ENCODE measurements at regions not wholly inside any gene's neighbourhood (a gene's known extent, or its start where the extent isn't known, plus 50 kb on each side); places are given as distances from the start of the nearest gene placed in this dataset.

DNA sequence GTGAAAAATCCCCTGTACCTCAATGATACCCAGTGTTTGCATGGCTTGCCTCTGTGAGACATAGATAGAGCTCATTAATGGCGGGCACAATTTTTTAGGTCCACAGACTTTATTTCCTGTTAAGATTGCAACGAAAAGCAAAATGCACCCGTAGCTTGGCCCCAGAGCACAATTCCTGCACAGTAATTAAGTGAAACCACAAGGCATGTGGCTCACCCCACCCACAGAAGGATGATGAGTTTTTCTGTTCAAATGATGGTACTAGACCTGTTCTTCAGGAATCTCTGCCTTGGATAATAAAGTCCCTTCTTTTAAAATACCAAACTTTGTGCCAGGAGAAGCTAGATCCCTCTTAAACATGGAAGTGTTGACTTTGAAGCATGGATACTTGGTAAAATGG is 738.1 kb downstream of the QKI start:
- Histone ChIP-seq H3K9me3 (ENCODE audit: control insufficient read depth, insufficient read depth, low read length) (no peaks in the 10 kb centered on the region), H3K4me1 (ENCODE audit: control insufficient read depth, low read length) (no peaks in the 10 kb centered on the region), H3K27ac (ENCODE audit: low read depth, low read length) (no peak overlapping the region), H3F3A (ENCODE audit: control insufficient read depth, insufficient read depth) (no peaks in the 10 kb centered on the region), H3K79me2 (ENCODE audit: control insufficient read depth, low read length) (no peaks in the 10 kb centered on the region), H4K20me1 (ENCODE audit: control insufficient read depth, insufficient read depth, low read depth, low read length) (no peaks in the 10 kb centered on the region), H3K4me2 (ENCODE audit: low read length) (no peak overlapping the region), H3K27me3 (ENCODE audit: control insufficient read depth, low read length) (no peaks in the 10 kb centered on the region), H3K4me3 (ENCODE audit: low read length) (no peak overlapping the region), H3K36me3 (ENCODE audit: control insufficient read depth, low read length) (no peaks in the 10 kb centered on the region), H3K9me2 (replicated peaks; ENCODE audit: control insufficient read depth, low read length) (no peaks in the 10 kb centered on the region)
- TF ChIP-seq, protein P1, sequence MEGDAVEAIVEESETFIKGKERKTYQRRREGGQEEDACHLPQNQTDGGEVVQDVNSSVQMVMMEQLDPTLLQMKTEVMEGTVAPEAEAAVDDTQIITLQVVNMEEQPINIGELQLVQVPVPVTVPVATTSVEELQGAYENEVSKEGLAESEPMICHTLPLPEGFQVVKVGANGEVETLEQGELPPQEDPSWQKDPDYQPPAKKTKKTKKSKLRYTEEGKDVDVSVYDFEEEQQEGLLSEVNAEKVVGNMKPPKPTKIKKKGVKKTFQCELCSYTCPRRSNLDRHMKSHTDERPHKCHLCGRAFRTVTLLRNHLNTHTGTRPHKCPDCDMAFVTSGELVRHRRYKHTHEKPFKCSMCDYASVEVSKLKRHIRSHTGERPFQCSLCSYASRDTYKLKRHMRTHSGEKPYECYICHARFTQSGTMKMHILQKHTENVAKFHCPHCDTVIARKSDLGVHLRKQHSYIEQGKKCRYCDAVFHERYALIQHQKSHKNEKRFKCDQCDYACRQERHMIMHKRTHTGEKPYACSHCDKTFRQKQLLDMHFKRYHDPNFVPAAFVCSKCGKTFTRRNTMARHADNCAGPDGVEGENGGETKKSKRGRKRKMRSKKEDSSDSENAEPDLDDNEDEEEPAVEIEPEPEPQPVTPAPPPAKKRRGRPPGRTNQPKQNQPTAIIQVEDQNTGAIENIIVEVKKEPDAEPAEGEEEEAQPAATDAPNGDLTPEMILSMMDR (IDR thresholded peaks at IDR 0.05; ENCODE audit: low read depth, low read length, poor library complexity, severe bottlenecking) = no peak
- no peak for TF ChIP-seq EZH2phosphoT487 (IDR thresholded peaks at IDR 0.05; ENCODE audit: borderline replicate concordance, low read length)

GRCh38 chr6:164151161-164152120 is 736.9 kb downstream of the QKI start:
- Histone ChIP-seq H3K4me1 (ENCODE audit: control insufficient read depth, low read length) (no peaks in the 10 kb centered on the region), H3K79me2 (ENCODE audit: control insufficient read depth, low read length) (no peaks in the 10 kb centered on the region), H3K27ac (ENCODE audit: low read depth, low read length) (no peak overlapping the region), H3K4me2 (ENCODE audit: low read length) (no peak overlapping the region), H3K9me2 (replicated peaks; ENCODE audit: control insufficient read depth, low read length) (no peaks in the 10 kb centered on the region), H3F3A (ENCODE audit: control insufficient read depth, insufficient read depth) (no peaks in the 10 kb centered on the region), H4K20me1 (ENCODE audit: control insufficient read depth, insufficient read depth, low read depth, low read length) (no peaks in the 10 kb centered on the region), H3K27me3 (ENCODE audit: control insufficient read depth, low read length) (no peaks in the 10 kb centered on the region), H3K9me3 (ENCODE audit: control insufficient read depth, insufficient read depth, low read length) (no peaks in the 10 kb centered on the region), H3K4me3 (ENCODE audit: low read length) (no peak overlapping the region), H3K36me3 (ENCODE audit: control insufficient read depth, low read length) (no peaks in the 10 kb centered on the region)
- TF ChIP-seq, protein P1 (IDR thresholded peaks at IDR 0.05; ENCODE audit: low read depth, low read length, poor library complexity, severe bottlenecking) = no peak
- no peak for TF ChIP-seq EZH2phosphoT487 (IDR thresholded peaks at IDR 0.05; ENCODE audit: borderline replicate concordance, low read length)

GRCh38 chr6:164150232-164150631 is 735.7 kb downstream of the QKI start:
- H3K27me3 ChIP-seq (ENCODE audit: control insufficient read depth, low read length) = no peaks in the 10 kb centered on the region
- no peak overlapping the region for H3K4me2 ChIP-seq (ENCODE audit: low read length)
- no peaks in the 10 kb centered on the region for H3K36me3 ChIP-seq (ENCODE audit: control insufficient read depth, low read length)
- H3K9me3 ChIP-seq (ENCODE audit: control insufficient read depth, insufficient read depth, low read length) = no peaks in the 10 kb centered on the region
- H3K27ac ChIP-seq (ENCODE audit: low read depth, low read length) = no peak overlapping the region
- no peaks in the 10 kb centered on the region for H4K20me1 ChIP-seq (ENCODE audit: control insufficient read depth, insufficient read depth, low read depth, low read length)
- no peaks in the 10 kb centered on the region for H3K4me1 ChIP-seq (ENCODE audit: control insufficient read depth, low read length)
- H3K4me3 ChIP-seq (ENCODE audit: low read length) = no peak overlapping the region
- no peaks in the 10 kb centered on the region for H3K79me2 ChIP-seq (ENCODE audit: control insufficient read depth, low read length)
- no peaks in the 10 kb centered on the region for H3F3A ChIP-seq (ENCODE audit: control insufficient read depth, insufficient read depth)
- TF ChIP-seq, protein P1 (IDR thresholded peaks at IDR 0.05; ENCODE audit: low read depth, low read length, poor library complexity, severe bottlenecking) = no peak
- no peak for TF ChIP-seq EZH2phosphoT487 (IDR thresholded peaks at IDR 0.05; ENCODE audit: borderline replicate concordance, low read length)
- H3K9me2 ChIP-seq (replicated peaks; ENCODE audit: control insufficient read depth, low read length) = no peaks in the 10 kb centered on the region
